ENCODE measurements at regions not wholly inside any gene's neighbourhood (a gene's known extent, or its start where the extent isn't known, plus 50 kb on each side); places are given as distances from the start of the nearest gene placed in this dataset.

- TF ChIP-seq CTCF (conservative IDR thresholded peaks at IDR 0.05; ENCODE audit: low read length) (no peak), EZH2phosphoT487 (IDR thresholded peaks at IDR 0.05; ENCODE audit: borderline replicate concordance, low read depth, low read length) (no peak)
Observed at GRCh38 chr13:95391362-95391761, 90.1 kb upstream of the ABCC4 start.
